ENCODE measurements at regions not wholly inside any gene's neighbourhood (a gene's known extent, or its start where the extent isn't known, plus 50 kb on each side); places are given as distances from the start of the nearest gene placed in this dataset.

GRCh38 chr10:118503192-118503591 lies 92.3 kb downstream of the PRLHR start:
- TF ChIP-seq CTCF (IDR thresholded peaks at IDR 0.05; ENCODE audit: low read depth, low read length, poor library complexity, severe bottlenecking) = no peak
- TF ChIP-seq EZH2phosphoT487 (IDR thresholded peaks at IDR 0.05; ENCODE audit: borderline replicate concordance, low read length) = no peak
